Activated naive CD4-positive, alpha-beta T cell treated with anti-CD3 and anti-CD28 coated beads, Interleukin-2, amount 10 ng/mL, durations not matched to agents 7 days and 5 days (primary cell): ENCODE measurements at regions not wholly inside any gene's neighbourhood (a gene's known extent, or its start where the extent isn't known, plus 50 kb on each side); places are given as distances from the start of the nearest gene placed in this dataset.
"Not testable (repeated sequence)": the region's sequence is repeated elsewhere in the genome, so short reads cannot be mapped to it uniquely, and the experiment has no call there.

Source experiments
- CTCF ChIA-PET: fragments of 350-600 bp; sonication (Branson Sonifier 250); formaldehyde crosslinking; loops from one replicate; lab custom pipeline; 2021; ENCODE audit warnings: antibody characterized with exemption; lab: Charles Lee
- DNase-seq: peaks from one replicate; pipeline ENCODE4 v3.0.0-alpha.2; 2020
- H3K27ac Mint-ChIP-seq: one replicate; pipeline ENCODE4 v1.8.0; 2021; ENCODE audit warnings: mild to moderate bottlenecking, moderate library complexity, mixed read lengths
- H3K27me3 Mint-ChIP-seq: one replicate; pipeline ENCODE4 v1.8.0; 2021; ENCODE audit warnings: mild to moderate bottlenecking, mixed read lengths
- H3K36me3 Mint-ChIP-seq: one replicate; pipeline ENCODE4 v1.8.0; 2021; ENCODE audit warnings: mixed read lengths
- H3K4me1 Mint-ChIP-seq: one replicate; pipeline ENCODE4 v1.8.0; 2021; ENCODE audit warnings: mixed read lengths
- H3K4me3 Mint-ChIP-seq: one replicate; pipeline ENCODE4 v1.8.0; 2021; ENCODE audit warnings: mild to moderate bottlenecking, moderate library complexity, mixed read lengths
- H3K9me3 Mint-ChIP-seq: one replicate; pipeline ENCODE4 v1.8.0; 2021; ENCODE audit warnings: mixed read lengths

DNA sequence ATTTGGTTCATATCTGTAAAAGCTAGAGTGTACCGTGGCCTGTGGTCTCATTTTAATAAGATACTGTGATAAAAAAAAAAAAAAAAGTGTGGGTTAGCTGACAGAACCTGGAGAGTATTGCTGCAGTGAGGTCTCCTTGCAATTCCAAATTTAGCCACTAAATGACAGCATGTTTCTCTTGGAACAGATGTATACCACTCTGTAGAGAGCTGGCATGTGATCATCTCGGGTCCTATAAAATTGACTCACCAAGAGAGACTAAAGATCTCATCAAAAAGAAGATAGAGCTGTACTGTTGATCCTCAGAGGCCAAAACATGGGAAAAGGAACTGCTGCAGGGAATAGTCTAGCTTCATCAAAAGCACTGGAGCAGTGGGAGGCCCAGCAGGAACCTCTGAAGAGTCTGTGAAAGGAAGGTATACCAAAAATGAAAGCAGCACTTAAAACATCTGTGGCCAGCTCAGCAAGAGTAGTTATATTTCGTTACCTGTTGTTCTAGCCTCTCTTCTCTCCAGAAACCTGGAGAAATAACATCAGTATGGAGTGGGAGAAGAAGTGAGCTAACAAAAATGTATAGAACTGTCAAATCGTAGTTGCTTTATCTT lies 826.8 kb downstream of the EFNA5 start:
- H3K36me3 Mint-ChIP-seq, result no peaks in the 10 kb centered on the region
- CTCF ChIA-PET, result no interaction called here
- H3K4me1 Mint-ChIP-seq, result no peaks in the 10 kb centered on the region
- no peak for DNase-seq
- peaks cover 13% of the 10 kb centered on the region for H3K9me3 Mint-ChIP-seq
- no peaks in the 10 kb centered on the region for H3K27me3 Mint-ChIP-seq
- H3K4me3 Mint-ChIP-seq, result no peak overlapping the region
- H3K27ac Mint-ChIP-seq, result no peak overlapping the region

DNA sequence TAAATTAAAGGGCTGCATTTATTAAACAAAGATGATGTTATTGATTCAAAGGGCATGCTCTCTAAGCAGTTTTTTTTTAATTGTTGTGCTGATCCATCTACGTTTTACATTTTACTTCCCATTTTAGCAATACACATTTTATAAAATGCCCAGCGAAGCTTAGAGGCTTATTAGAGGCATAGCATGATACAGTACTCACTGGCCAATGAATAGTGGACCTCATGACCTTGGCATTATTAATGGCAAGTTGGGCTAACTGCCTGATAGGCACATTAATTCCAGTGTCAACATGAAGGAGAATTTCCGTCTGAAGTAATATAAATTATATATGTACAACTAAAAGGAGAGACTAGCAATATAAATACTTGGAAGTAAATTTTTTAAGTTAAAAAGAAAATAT lies 837.2 kb downstream of the EFNA5 start:
- H3K36me3 Mint-ChIP-seq, result no peaks in the 10 kb centered on the region
- no peak for DNase-seq
- H3K27ac Mint-ChIP-seq, result no peak overlapping the region
- CTCF ChIA-PET, result no interaction called here
- peaks cover 2% of the 10 kb centered on the region for H3K9me3 Mint-ChIP-seq
- H3K4me3 Mint-ChIP-seq, result no peak overlapping the region
- H3K4me1 Mint-ChIP-seq, result no peaks in the 10 kb centered on the region
- H3K27me3 Mint-ChIP-seq, result no peaks in the 10 kb centered on the region

GRCh38 chr5:106827061-106827460 lies 843.7 kb downstream of the EFNA5 start:
- Mint-ChIP-seq H3K4me3 (no peak overlapping the region), H3K27ac (no peak overlapping the region), H3K36me3 (no peaks in the 10 kb centered on the region), H3K9me3 (peaks cover 2% of the 10 kb centered on the region), H3K4me1 (no peaks in the 10 kb centered on the region), H3K27me3 (no peaks in the 10 kb centered on the region)
- DNase-seq, result no peak
- CTCF ChIA-PET, result no interaction called here

- CTCF ChIA-PET, result no interaction called here
- Mint-ChIP-seq H3K4me3 (no peak overlapping the region), H3K27ac (no peak overlapping the region), H3K9me3 (peaks cover 2% of the 10 kb centered on the region), H3K4me1 (no peaks in the 10 kb centered on the region), H3K36me3 (no peaks in the 10 kb centered on the region), H3K27me3 (no peaks in the 10 kb centered on the region)
- no peak for DNase-seq
Measured at GRCh38 chr5:106825374-106825773, 845.4 kb downstream of the EFNA5 start.

DNA sequence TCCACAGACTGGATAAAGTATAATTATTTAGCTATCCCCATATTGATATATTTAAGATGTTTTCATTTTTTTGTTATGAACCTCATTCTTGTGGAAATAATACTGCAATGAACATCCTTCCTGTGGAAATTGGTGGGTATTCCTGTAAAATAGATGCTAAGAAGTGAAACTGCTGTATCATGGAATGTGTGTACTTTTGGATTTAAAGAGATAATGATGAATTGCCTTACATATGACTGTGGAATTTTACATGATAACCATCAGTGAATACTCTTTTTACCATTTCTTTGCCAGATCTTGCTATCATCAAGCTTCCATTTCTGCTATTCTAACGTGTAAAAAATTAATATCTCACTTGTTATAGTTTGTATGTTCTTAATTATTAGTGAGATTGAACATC lies 847.9 kb downstream of the EFNA5 start:
- Mint-ChIP-seq H3K4me3 (no peak overlapping the region), H3K9me3 (no peaks in the 10 kb centered on the region), H3K36me3 (no peaks in the 10 kb centered on the region), H3K27me3 (no peaks in the 10 kb centered on the region), H3K27ac (no peak overlapping the region), H3K4me1 (no peaks in the 10 kb centered on the region)
- DNase-seq, result no peak
- CTCF ChIA-PET, result no interaction called here

GRCh38 chr5:106818552-106818951 lies 852.2 kb downstream of the EFNA5 start:
- no peak overlapping the region for H3K27ac Mint-ChIP-seq
- H3K4me3 Mint-ChIP-seq, result no peak overlapping the region
- H3K9me3 Mint-ChIP-seq, result no peaks in the 10 kb centered on the region
- DNase-seq, result no peak
- CTCF ChIA-PET, result no interaction called here
- no peaks in the 10 kb centered on the region for H3K4me1 Mint-ChIP-seq
- H3K36me3 Mint-ChIP-seq, result no peaks in the 10 kb centered on the region
- H3K27me3 Mint-ChIP-seq, result no peaks in the 10 kb centered on the region

DNA sequence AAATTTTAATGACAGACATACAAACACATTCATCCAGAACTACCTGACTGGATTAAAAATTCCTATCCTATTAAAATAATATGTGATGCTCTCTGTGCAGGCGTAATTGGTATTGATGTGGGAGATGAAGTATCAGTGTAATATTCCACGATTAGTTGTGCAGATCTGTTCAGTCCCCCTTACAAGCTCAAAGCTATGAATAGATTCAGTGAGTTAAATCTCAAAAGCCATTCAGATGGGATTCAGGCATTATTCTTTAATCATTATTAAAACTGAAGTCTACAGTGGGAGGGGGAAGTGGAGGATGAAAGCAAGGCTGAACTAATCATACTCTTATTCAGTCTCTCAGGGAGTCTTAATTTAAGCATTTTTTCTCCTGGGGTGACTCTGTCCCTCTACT lies 855.8 kb downstream of the EFNA5 start:
- no peak for DNase-seq
- no peak overlapping the region for H3K4me3 Mint-ChIP-seq
- H3K27ac Mint-ChIP-seq, result no peak overlapping the region
- H3K4me1 Mint-ChIP-seq, result no peaks in the 10 kb centered on the region
- H3K9me3 Mint-ChIP-seq, result peaks cover 3% of the 10 kb centered on the region
- H3K27me3 Mint-ChIP-seq, result no peaks in the 10 kb centered on the region
- H3K36me3 Mint-ChIP-seq, result no peaks in the 10 kb centered on the region
- CTCF ChIA-PET, result no interaction called here

GRCh38 chr5:106801554-106801953 lies 869.2 kb downstream of the EFNA5 start:
- H3K27ac Mint-ChIP-seq, result no peak overlapping the region
- CTCF ChIA-PET, result no interaction called here
- H3K4me1 Mint-ChIP-seq, result no peaks in the 10 kb centered on the region
- no peaks in the 10 kb centered on the region for H3K9me3 Mint-ChIP-seq
- no peaks in the 10 kb centered on the region for H3K36me3 Mint-ChIP-seq
- no peak overlapping the region for H3K4me3 Mint-ChIP-seq
- no peak for DNase-seq
- H3K27me3 Mint-ChIP-seq, result no peaks in the 10 kb centered on the region

DNA sequence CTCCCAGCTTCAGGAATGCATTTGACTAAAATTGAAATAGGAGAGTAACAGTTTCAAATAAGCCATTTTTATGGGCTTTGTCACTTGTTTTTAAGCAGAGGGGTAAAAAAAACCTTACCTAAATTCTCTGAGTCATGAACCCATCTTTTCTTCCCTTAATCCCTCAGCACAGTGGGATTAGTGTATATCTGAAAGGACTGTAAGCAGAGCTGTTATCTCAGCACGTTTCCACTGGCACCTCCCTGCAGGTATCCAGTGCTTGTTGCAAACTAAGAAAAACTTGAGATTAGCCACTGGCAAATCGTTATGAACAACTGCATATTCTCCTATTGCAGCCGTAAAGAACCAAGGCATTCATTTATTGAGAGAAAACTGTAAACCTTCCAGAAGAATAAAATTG lies 872.7 kb downstream of the EFNA5 start:
- no peak overlapping the region for H3K27ac Mint-ChIP-seq
- no peak for DNase-seq
- no peaks in the 10 kb centered on the region for H3K9me3 Mint-ChIP-seq
- no peaks in the 10 kb centered on the region for H3K4me1 Mint-ChIP-seq
- no peaks in the 10 kb centered on the region for H3K27me3 Mint-ChIP-seq
- no peak overlapping the region for H3K4me3 Mint-ChIP-seq
- no peaks in the 10 kb centered on the region for H3K36me3 Mint-ChIP-seq
- CTCF ChIA-PET, result no interaction called here

DNA sequence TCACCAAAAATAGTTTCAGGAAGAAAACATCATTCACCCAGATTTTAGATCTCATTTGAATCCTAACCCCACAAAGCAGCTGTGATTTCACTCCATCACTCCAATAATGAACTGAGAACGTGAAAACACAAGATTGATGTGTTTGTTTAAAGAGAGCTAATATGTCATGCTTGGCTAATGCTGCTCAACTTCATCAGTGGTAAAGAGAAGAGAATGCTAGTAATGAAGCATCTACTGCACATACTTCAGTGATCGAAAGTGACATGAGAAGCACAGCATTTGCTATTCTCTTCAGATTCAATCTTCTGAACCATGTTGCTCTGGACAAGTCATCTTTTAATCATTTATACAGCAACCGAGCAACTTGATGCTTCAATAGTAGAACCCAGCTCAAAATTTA lies 874.7 kb downstream of the EFNA5 start:
- no peak overlapping the region for H3K27ac Mint-ChIP-seq
- no peaks in the 10 kb centered on the region for H3K27me3 Mint-ChIP-seq
- DNase-seq, result no peak
- CTCF ChIA-PET, result no interaction called here
- no peaks in the 10 kb centered on the region for H3K4me1 Mint-ChIP-seq
- no peaks in the 10 kb centered on the region for H3K36me3 Mint-ChIP-seq
- H3K9me3 Mint-ChIP-seq, result peaks cover 2% of the 10 kb centered on the region
- no peak overlapping the region for H3K4me3 Mint-ChIP-seq

DNA sequence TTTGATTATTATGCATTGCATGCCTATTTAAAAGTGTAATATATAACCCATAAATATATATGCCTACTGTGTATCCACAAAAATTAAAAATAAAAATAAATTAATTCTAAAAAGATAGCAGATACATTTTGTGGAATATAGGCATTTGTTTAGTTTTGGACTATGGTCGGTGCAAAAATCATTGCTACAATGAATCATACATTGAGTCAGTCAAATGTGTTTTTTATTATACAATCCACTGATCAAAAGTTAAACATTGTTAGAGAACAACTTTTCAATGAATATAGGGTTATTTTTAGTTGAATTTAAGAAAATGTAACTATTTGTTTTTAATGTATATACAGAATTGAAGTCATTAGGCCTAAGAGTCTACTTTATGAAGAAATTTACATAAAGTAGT lies 885.9 kb downstream of the EFNA5 start:
- H3K4me1 Mint-ChIP-seq, result no peaks in the 10 kb centered on the region
- peaks cover 4% of the 10 kb centered on the region for H3K9me3 Mint-ChIP-seq
- H3K36me3 Mint-ChIP-seq, result no peaks in the 10 kb centered on the region
- CTCF ChIA-PET, result no interaction called here
- DNase-seq, result no peak
- H3K27ac Mint-ChIP-seq, result no peak overlapping the region
- H3K27me3 Mint-ChIP-seq, result no peaks in the 10 kb centered on the region
- no peak overlapping the region for H3K4me3 Mint-ChIP-seq

GRCh38 chr5:106780355-106780754 lies 890.4 kb downstream of the EFNA5 start:
- no peaks in the 10 kb centered on the region for H3K4me1 Mint-ChIP-seq
- no peak for DNase-seq
- no peak overlapping the region for H3K27ac Mint-ChIP-seq
- H3K27me3 Mint-ChIP-seq, result no peaks in the 10 kb centered on the region
- H3K9me3 Mint-ChIP-seq, result peaks cover 5% of the 10 kb centered on the region
- no peaks in the 10 kb centered on the region for H3K36me3 Mint-ChIP-seq
- CTCF ChIA-PET, result no interaction called here
- no peak overlapping the region for H3K4me3 Mint-ChIP-seq

GRCh38 chr5:106776515-106776914 lies 894.2 kb downstream of the EFNA5 start:
- H3K9me3 Mint-ChIP-seq, H3K36me3 Mint-ChIP-seq, H3K4me1 Mint-ChIP-seq, H3K27ac Mint-ChIP-seq, H3K4me3 Mint-ChIP-seq, CTCF ChIA-PET, DNase-seq, H3K27me3 Mint-ChIP-seq: not testable (repeated sequence)

GRCh38 chr5:106768392-106768791 lies 902.3 kb downstream of the EFNA5 start:
- CTCF ChIA-PET, result no interaction called here
- Mint-ChIP-seq H3K27me3 (no peaks in the 10 kb centered on the region), H3K9me3 (peaks cover 6% of the 10 kb centered on the region)

GRCh38 chr5:106766916-106767315 lies 903.8 kb downstream of the EFNA5 start:
- no peaks in the 10 kb centered on the region for H3K4me1 Mint-ChIP-seq
- CTCF ChIA-PET, result no interaction called here
- DNase-seq, result no peak

More at GRCh38 chr5:106768392-106768791, 902.3 kb downstream of the EFNA5 start:
- Mint-ChIP-seq H3K36me3 (no peaks in the 10 kb centered on the region), H3K4me1 (no peaks in the 10 kb centered on the region), H3K27ac (no peak overlapping the region), H3K4me3 (no peak overlapping the region)
- DNase-seq, result no peak

GRCh38 chr5:106759581-106759980 lies 911.2 kb downstream of the EFNA5 start:
- H3K4me1 Mint-ChIP-seq, result no peaks in the 10 kb centered on the region
- no peaks in the 10 kb centered on the region for H3K36me3 Mint-ChIP-seq
- DNase-seq, result no peak
- CTCF ChIA-PET, result no interaction called here
- no peak overlapping the region for H3K4me3 Mint-ChIP-seq
- no peak overlapping the region for H3K27ac Mint-ChIP-seq
- no peaks in the 10 kb centered on the region for H3K27me3 Mint-ChIP-seq
- peaks cover 7% of the 10 kb centered on the region for H3K9me3 Mint-ChIP-seq

More at GRCh38 chr5:106766916-106767315, 903.8 kb downstream of the EFNA5 start:
- H3K27ac Mint-ChIP-seq, result no peak overlapping the region
- H3K9me3 Mint-ChIP-seq, result peaks cover 10% of the 10 kb centered on the region
- no peaks in the 10 kb centered on the region for H3K36me3 Mint-ChIP-seq
- H3K4me3 Mint-ChIP-seq, result no peak overlapping the region
- no peaks in the 10 kb centered on the region for H3K27me3 Mint-ChIP-seq
